HL-60 (cell line): ENCODE measurements at regions not wholly inside any gene's neighbourhood (a gene's known extent, or its start where the extent isn't known, plus 50 kb on each side); places are given as distances from the start of the nearest gene placed in this dataset.

ENCODE experiments used
- DNase-seq, 2 experiments: peaks; one replicate each; pipeline ENCODE4 v3.0.0-alpha.2; 2010 to 2020; ENCODE audit warnings: low read depth in 1 of 2, low spot score in 1 of 2
- H3K27ac ChIP-seq: fragments of 250-450 bp; sonication (Bioruptor Pico); replicated peaks from 2 replicates; pipeline ENCODE4 v1.5.1; 2020; ENCODE audit warnings: mild to moderate bottlenecking, moderate library complexity
- H3K27me3 ChIP-seq: fragments of 250-450 bp; sonication (Bioruptor Pico); 2 replicates; pipeline ENCODE4 v1.5.1; 2021; ENCODE audit warnings: mild to moderate bottlenecking, moderate library complexity; ENCODE audit not compliant: insufficient read depth, poor library complexity, severe bottlenecking
- H3K4me3 ChIP-seq: replicated peaks from 2 replicates; pipeline ENCODE4 v1.5.1; 2011; ENCODE audit warnings: mild to moderate bottlenecking, control low read depth, low read length; ENCODE audit not compliant: insufficient read depth
- GABPA ChIP-seq: IDR thresholded peaks from 2 replicates; pipeline ENCODE4 v1.6.1; 2012; ENCODE audit warnings: low read depth
- POLR2AphosphoS5 ChIP-seq: IDR thresholded peaks from 2 replicates; pipeline ENCODE4 v1.6.1; 2012; ENCODE audit warnings: low read depth
- REST ChIP-seq: IDR thresholded peaks from 2 replicates; pipeline ENCODE4 v1.6.1; 2012; ENCODE audit warnings: low read depth; ENCODE audit not compliant: insufficient replicate concordance
- SPI1 ChIP-seq: IDR thresholded peaks from 2 replicates; pipeline ENCODE4 v1.6.1; 2012; ENCODE audit warnings: low read depth, mild to moderate bottlenecking, borderline replicate concordance
- TF ChIP-seq, protein P1 (sequence below): IDR thresholded peaks from one replicate; pipeline ENCODE4 v1.5.1; 2011; ENCODE audit warnings: low read length, control low read depth, inconsistent platforms; ENCODE audit not compliant: insufficient read depth

- H3K27me3 ChIP-seq: no peaks in the 10 kb centered on the region
- no peak overlapping the region for H3K4me3 ChIP-seq
- no peak overlapping the region for H3K27ac ChIP-seq
Measured at GRCh38 chr21:19010251-19010650, 606.7 kb upstream of the TMPRSS15 start.

GRCh38 chr21:19010996-19011395 lies 607.4 kb upstream of the TMPRSS15 start:
- Histone ChIP-seq H3K27me3 (no peaks in the 10 kb centered on the region), H3K4me3 (no peak overlapping the region), H3K27ac (no peak overlapping the region)
- no peak for DNase-seq
- TF ChIP-seq POLR2AphosphoS5: no peak
- TF ChIP-seq GABPA: no peak

More at GRCh38 chr21:19010251-19010650, 606.7 kb upstream of the TMPRSS15 start:
- TF ChIP-seq SPI1: no peak
- TF ChIP-seq REST: no peak
- no peak for TF ChIP-seq POLR2AphosphoS5
- TF ChIP-seq, protein P1, sequence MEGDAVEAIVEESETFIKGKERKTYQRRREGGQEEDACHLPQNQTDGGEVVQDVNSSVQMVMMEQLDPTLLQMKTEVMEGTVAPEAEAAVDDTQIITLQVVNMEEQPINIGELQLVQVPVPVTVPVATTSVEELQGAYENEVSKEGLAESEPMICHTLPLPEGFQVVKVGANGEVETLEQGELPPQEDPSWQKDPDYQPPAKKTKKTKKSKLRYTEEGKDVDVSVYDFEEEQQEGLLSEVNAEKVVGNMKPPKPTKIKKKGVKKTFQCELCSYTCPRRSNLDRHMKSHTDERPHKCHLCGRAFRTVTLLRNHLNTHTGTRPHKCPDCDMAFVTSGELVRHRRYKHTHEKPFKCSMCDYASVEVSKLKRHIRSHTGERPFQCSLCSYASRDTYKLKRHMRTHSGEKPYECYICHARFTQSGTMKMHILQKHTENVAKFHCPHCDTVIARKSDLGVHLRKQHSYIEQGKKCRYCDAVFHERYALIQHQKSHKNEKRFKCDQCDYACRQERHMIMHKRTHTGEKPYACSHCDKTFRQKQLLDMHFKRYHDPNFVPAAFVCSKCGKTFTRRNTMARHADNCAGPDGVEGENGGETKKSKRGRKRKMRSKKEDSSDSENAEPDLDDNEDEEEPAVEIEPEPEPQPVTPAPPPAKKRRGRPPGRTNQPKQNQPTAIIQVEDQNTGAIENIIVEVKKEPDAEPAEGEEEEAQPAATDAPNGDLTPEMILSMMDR: no peak
- no peak for TF ChIP-seq GABPA
- DNase-seq: no peak

GRCh38 chr21:19011451-19011850 lies 607.9 kb upstream of the TMPRSS15 start:
- no peak for DNase-seq
- TF ChIP-seq GABPA (no peak), SPI1 (no peak), POLR2AphosphoS5 (no peak), REST (no peak)
- TF ChIP-seq, protein P1: no peak
- H3K4me3 ChIP-seq: no peak overlapping the region
- H3K27me3 ChIP-seq: no peaks in the 10 kb centered on the region
- no peak overlapping the region for H3K27ac ChIP-seq

- no peak for DNase-seq
- TF ChIP-seq GABPA: no peak
- no peak for TF ChIP-seq POLR2AphosphoS5
- no peak for TF ChIP-seq REST
- TF ChIP-seq, protein P1: no peak
- TF ChIP-seq SPI1: no peak
- Histone ChIP-seq H3K27me3 (no peaks in the 10 kb centered on the region), H3K27ac (no peak overlapping the region), H3K4me3 (no peak overlapping the region)
Measured at GRCh38 chr21:19013916-19014315, 610.3 kb upstream of the TMPRSS15 start.
